ENCODE measurements at regions not wholly inside any gene's neighbourhood (a gene's known extent, or its start where the extent isn't known, plus 50 kb on each side); places are given as distances from the start of the nearest gene placed in this dataset.
"Not testable (repeated sequence)": the region's sequence is repeated elsewhere in the genome, so short reads cannot be mapped to it uniquely, and the experiment has no call there.

DNA sequence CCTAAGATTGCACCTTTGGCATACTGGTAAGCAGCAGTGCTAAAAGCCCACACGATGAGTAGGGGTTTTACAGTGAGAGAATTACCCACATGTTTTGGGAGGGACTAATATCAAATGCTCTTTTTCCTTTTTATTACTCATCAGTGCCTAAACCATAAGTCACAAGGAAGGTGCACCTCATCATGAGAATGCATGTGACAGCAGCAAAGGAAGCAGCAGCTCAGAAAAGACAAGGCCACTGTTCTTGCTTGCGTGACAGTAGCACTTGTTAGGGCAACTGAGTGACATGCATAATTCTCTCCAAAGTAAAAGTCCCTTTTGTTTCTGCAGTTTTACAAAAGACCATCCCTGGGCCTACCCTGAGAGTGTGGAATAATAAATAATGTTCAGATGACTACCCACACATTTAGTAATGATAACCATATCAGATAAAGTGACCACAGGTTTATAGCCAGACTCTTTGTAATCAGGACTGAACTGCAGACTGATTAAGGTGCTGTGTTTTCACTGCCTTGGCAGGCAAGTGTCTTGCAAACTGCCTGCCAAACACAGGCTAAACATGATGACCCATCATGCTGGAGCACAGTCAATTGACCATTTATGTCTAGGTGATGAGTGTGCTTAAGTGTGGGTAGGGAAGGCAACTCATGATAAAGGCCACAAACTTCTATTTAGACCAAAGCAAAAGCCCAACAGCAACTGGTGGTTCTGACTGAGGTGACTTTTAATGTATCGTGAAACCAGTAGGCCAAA lies 1751.4 kb downstream of the TP53TG3F start:
- H3K27ac ChIP-seq, result no peak overlapping the region
- TF ChIP-seq, protein P1, sequence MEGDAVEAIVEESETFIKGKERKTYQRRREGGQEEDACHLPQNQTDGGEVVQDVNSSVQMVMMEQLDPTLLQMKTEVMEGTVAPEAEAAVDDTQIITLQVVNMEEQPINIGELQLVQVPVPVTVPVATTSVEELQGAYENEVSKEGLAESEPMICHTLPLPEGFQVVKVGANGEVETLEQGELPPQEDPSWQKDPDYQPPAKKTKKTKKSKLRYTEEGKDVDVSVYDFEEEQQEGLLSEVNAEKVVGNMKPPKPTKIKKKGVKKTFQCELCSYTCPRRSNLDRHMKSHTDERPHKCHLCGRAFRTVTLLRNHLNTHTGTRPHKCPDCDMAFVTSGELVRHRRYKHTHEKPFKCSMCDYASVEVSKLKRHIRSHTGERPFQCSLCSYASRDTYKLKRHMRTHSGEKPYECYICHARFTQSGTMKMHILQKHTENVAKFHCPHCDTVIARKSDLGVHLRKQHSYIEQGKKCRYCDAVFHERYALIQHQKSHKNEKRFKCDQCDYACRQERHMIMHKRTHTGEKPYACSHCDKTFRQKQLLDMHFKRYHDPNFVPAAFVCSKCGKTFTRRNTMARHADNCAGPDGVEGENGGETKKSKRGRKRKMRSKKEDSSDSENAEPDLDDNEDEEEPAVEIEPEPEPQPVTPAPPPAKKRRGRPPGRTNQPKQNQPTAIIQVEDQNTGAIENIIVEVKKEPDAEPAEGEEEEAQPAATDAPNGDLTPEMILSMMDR (IDR thresholded peaks at IDR 0.05), result no peak
- no peak for TF ChIP-seq ZFX (IDR thresholded peaks at IDR 0.05; ENCODE audit: borderline replicate concordance)

DNA sequence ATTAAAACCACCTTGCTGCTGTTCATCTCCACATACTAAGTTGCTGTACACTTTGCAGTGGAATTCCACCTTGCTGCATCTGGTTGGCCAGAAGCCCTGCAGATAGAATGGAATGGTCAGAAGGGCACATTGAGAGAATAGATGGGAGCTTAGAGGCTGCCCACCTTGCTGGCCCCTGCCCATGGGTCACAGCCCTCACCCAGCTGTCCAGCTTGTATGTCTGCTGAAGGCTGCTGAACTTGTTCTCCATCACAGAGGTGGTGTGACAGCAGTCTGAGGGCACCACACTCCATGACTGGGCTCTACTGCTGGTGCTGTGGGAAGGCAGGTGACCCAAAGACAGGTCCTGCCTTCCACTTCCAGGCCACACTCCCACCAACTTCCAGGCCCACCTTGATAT lies 1755.4 kb downstream of the TP53TG3F start:
- TF ChIP-seq, protein P1 (IDR thresholded peaks at IDR 0.05), result no peak
- TF ChIP-seq ZFX (IDR thresholded peaks at IDR 0.05; ENCODE audit: borderline replicate concordance), result no peak
- H3K27ac ChIP-seq, result no peak overlapping the region

DNA sequence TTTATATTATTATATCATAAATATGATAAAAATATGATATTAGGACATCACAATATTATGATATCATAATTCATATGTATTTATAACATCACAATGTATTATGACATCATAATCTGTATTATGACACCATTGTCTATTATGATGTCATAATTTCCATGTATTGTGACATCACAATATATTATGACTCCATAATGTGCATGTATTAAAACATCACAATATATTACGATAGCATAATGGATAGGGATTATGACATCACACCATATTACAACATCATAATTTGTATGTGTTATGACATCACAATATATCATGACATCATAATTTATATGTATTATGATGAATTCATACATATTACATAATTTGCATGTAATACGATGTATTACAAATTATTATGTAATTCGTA lies 1755.9 kb downstream of the TP53TG3F start:
- no peak for TF ChIP-seq ZFX (IDR thresholded peaks at IDR 0.05; ENCODE audit: borderline replicate concordance)
- TF ChIP-seq, protein P1 (IDR thresholded peaks at IDR 0.05), result no peak

DNA sequence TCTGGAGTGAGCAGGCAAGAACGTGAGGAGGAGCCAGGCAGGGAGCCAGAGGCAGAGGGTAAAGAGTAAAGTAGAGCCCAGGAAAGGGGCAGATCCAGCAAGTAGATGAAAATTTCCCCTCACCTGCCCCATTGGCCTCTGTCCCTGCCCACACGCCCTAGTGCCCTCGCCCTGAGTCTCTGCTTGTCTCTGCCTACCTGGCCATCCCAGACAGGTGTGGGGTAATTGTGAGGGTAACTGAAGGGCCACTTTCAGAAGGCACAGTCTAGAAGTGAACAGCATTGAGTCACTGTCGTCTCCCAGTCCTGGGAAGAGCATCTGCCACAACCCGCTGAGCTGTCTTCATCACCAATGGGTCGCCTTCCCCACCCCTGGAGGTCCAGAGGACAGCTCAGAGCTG lies 1756.8 kb downstream of the TP53TG3F start:
- not testable (repeated sequence) for H3K27ac ChIP-seq

More for the DNA sequence above, 1755.9 kb downstream of the TP53TG3F start:
- H3K27ac ChIP-seq, result no peak overlapping the region

GRCh38 chr16:35221482-35222185 lies 1762.2 kb downstream of the TP53TG3F start:
- no peak overlapping the region for H3K27ac ChIP-seq
- TF ChIP-seq ZFX (IDR thresholded peaks at IDR 0.05; ENCODE audit: borderline replicate concordance), result no peak
- TF ChIP-seq, protein P1 (IDR thresholded peaks at IDR 0.05), result no peak

DNA sequence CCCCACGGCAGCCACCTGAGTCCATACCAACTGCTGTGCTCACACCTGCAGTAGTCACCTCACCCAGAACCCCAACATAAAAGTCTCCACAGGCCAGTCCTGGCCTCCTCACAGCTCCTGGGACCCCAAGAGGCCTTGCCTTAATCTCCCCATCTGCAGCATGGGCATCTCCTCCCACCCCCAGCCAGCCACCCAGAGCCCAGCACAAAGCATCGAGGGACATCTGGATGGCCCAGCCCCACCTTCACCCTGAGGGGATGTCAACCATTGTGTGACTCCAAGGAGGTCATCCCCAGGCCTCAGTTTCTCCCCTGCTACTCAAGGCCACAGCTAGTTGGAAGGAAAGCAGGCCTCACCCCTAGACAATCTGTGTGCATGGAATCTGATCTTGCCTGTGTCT lies 1775.3 kb downstream of the TP53TG3F start:
- no peak overlapping the region for H3K27ac ChIP-seq
- TF ChIP-seq ZFX (IDR thresholded peaks at IDR 0.05; ENCODE audit: borderline replicate concordance), result no peak
- TF ChIP-seq, protein P1 (IDR thresholded peaks at IDR 0.05), result no peak

DNA sequence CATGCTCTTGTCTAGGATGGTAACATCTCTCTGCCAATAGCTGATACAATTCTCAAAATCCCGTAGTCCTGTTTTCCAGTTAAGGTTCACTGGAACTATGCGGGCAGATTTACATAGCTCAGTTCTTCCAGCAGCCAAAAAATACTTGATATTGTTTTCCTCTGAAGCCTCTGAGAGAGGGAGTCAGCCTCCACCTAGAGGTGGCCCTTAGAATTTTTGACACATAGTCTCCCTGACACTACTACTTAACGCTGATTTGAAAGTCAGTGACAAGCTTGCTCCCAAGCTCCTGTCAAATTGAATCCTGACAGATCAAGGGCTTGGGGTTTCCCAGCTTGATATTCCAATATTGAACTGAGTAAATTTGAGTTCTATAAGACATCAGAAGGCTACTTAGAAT lies 1780.1 kb downstream of the TP53TG3F start:
- H3K27ac ChIP-seq, result no peak overlapping the region
- TF ChIP-seq, protein P1 (IDR thresholded peaks at IDR 0.05), result peak; percentile 32; the same call in 1 of the 2 replicates
- TF ChIP-seq ZFX (IDR thresholded peaks at IDR 0.05; ENCODE audit: borderline replicate concordance), result no peak
